Endothelial cell (in vitro differentiated cells): ENCODE measurements at regions not wholly inside any gene's neighbourhood (a gene's known extent, or its start where the extent isn't known, plus 50 kb on each side); places are given as distances from the start of the nearest gene placed in this dataset.

ENCODE experiments used
- DNase-seq: peaks from one replicate; pipeline ENCODE4 v3.0.0; 2021; ENCODE audit warnings: low spot score
- H3K27ac Mint-ChIP-seq: one replicate; pipeline ENCODE4 v1.8.0; 2021; ENCODE audit warnings: mixed read lengths, inconsistent platforms; ENCODE audit not compliant: unreplicated experiment
- H3K27me3 Mint-ChIP-seq: one replicate; pipeline ENCODE4 v1.8.0; 2021; ENCODE audit warnings: mild to moderate bottlenecking, moderate library complexity, mixed read lengths, inconsistent platforms; ENCODE audit not compliant: unreplicated experiment
- H3K36me3 Mint-ChIP-seq: one replicate; pipeline ENCODE4 v1.8.0; 2021; ENCODE audit warnings: mild to moderate bottlenecking, low read depth, mixed read lengths, inconsistent platforms; ENCODE audit not compliant: unreplicated experiment
- H3K4me1 Mint-ChIP-seq: one replicate; pipeline ENCODE4 v1.8.0; 2021; ENCODE audit warnings: mild to moderate bottlenecking, mixed read lengths, inconsistent platforms; ENCODE audit not compliant: unreplicated experiment
- H3K4me3 Mint-ChIP-seq: one replicate; pipeline ENCODE4 v1.8.0; 2021; ENCODE audit warnings: mild to moderate bottlenecking, mixed read lengths, inconsistent platforms; ENCODE audit not compliant: unreplicated experiment
- H3K9me3 Mint-ChIP-seq: one replicate; pipeline ENCODE4 v1.8.0; 2021; ENCODE audit warnings: mixed read lengths, inconsistent platforms; ENCODE audit not compliant: unreplicated experiment
- TF ChIP-seq, protein P1 (sequence below): fragments of 200-600 bp; sonication (generic); IDR thresholded peaks from one replicate; pipeline ENCODE4 v1.5.0; 2021; ENCODE audit warnings: antibody characterized with exemption; ENCODE audit not compliant: unreplicated experiment

GRCh38 chr21:40915114-40915513, 68.2 kb upstream of the DSCAM start:
- no peaks in the 10 kb centered on the region for H3K9me3 Mint-ChIP-seq
- peaks cover 4% of the 10 kb centered on the region for H3K27me3 Mint-ChIP-seq
- no peak overlapping the region for H3K27ac Mint-ChIP-seq
- H3K4me1 Mint-ChIP-seq: no peaks in the 10 kb centered on the region
- H3K4me3 Mint-ChIP-seq: no peak overlapping the region
- H3K36me3 Mint-ChIP-seq: no peaks in the 10 kb centered on the region
- no peak for DNase-seq
- TF ChIP-seq, protein P1, sequence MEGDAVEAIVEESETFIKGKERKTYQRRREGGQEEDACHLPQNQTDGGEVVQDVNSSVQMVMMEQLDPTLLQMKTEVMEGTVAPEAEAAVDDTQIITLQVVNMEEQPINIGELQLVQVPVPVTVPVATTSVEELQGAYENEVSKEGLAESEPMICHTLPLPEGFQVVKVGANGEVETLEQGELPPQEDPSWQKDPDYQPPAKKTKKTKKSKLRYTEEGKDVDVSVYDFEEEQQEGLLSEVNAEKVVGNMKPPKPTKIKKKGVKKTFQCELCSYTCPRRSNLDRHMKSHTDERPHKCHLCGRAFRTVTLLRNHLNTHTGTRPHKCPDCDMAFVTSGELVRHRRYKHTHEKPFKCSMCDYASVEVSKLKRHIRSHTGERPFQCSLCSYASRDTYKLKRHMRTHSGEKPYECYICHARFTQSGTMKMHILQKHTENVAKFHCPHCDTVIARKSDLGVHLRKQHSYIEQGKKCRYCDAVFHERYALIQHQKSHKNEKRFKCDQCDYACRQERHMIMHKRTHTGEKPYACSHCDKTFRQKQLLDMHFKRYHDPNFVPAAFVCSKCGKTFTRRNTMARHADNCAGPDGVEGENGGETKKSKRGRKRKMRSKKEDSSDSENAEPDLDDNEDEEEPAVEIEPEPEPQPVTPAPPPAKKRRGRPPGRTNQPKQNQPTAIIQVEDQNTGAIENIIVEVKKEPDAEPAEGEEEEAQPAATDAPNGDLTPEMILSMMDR: no peak

DNA sequence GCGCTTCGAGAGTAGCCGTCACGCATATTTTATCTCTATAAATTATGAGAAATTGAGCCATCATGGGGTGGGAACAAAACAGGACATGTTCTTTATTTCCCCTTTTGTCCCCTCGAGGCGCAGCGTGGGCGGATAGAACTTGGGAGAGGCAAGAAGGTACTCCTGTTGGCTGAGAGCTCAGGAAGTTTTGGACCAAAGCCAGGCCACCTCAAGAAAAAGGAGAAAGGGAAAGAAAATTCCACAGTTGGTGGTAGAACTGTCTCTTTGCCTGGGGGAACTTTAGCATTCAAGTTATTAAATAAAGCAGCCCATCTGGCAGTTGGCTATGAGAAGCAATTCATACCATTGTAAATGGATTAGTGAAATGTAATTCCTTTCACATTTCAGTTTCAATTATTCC, 76.4 kb upstream of the DSCAM start:
- no peak for DNase-seq
- no peak overlapping the region for H3K4me3 Mint-ChIP-seq
- no peak overlapping the region for H3K27ac Mint-ChIP-seq
- no peaks in the 10 kb centered on the region for H3K4me1 Mint-ChIP-seq
- TF ChIP-seq, protein P1: no peak
- peaks cover 7% of the 10 kb centered on the region for H3K9me3 Mint-ChIP-seq
- peaks cover 3% of the 10 kb centered on the region for H3K27me3 Mint-ChIP-seq
- H3K36me3 Mint-ChIP-seq: peaks cover 4% of the 10 kb centered on the region

DNA sequence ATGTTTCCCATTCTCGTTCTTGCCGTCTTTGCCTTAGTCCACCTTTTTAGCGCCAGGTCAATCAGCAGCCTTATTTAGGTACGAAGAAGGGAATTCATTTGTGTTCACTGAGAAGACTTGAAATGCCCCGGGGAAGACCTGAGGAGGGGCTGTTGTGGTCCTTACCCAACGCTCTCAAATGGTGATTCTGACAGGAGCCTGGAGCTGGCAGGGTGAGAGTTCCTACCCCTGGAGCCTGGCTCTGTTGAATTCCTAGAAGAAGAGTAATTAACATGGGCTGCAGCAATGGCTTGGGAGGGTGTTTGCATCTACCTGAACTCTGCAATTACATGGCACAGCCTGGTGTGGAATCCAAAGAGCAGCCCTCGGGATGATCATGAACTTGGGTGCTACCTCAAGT, 76.9 kb upstream of the DSCAM start:
- Mint-ChIP-seq H3K4me3 (no peak overlapping the region), H3K4me1 (no peaks in the 10 kb centered on the region), H3K27ac (no peak overlapping the region), H3K27me3 (peaks cover 2% of the 10 kb centered on the region), H3K9me3 (peaks cover 9% of the 10 kb centered on the region), H3K36me3 (peaks cover 4% of the 10 kb centered on the region)
- no peak for DNase-seq
- TF ChIP-seq, protein P1: no peak

GRCh38 chr21:40924641-40925040, 77.7 kb upstream of the DSCAM start:
- no peaks in the 10 kb centered on the region for H3K4me1 Mint-ChIP-seq
- no peak overlapping the region for H3K27ac Mint-ChIP-seq
- peaks cover 13% of the 10 kb centered on the region for H3K9me3 Mint-ChIP-seq
- no peak overlapping the region for H3K4me3 Mint-ChIP-seq
- DNase-seq: no peak
- peaks cover 2% of the 10 kb centered on the region for H3K27me3 Mint-ChIP-seq
- TF ChIP-seq, protein P1: no peak
- peaks cover 8% of the 10 kb centered on the region for H3K36me3 Mint-ChIP-seq

GRCh38 chr21:40926238-40926637, 79.3 kb upstream of the DSCAM start:
- no peak for DNase-seq
- no peak overlapping the region for H3K4me3 Mint-ChIP-seq

More at GRCh38 chr21:40926238-40926637, 79.3 kb upstream of the DSCAM start:
- TF ChIP-seq, protein P1: no peak
- peaks cover 16% of the 10 kb centered on the region for H3K9me3 Mint-ChIP-seq
- H3K27me3 Mint-ChIP-seq: peaks cover 5% of the 10 kb centered on the region
- no peak overlapping the region for H3K27ac Mint-ChIP-seq
- peaks cover 13% of the 10 kb centered on the region for H3K36me3 Mint-ChIP-seq
- H3K4me1 Mint-ChIP-seq: no peaks in the 10 kb centered on the region
